DND-41 (cell line): ENCODE measurements at regions not wholly inside any gene's neighbourhood (a gene's known extent, or its start where the extent isn't known, plus 50 kb on each side); places are given as distances from the start of the nearest gene placed in this dataset.

ENCODE experiments used
- ATAC-seq: fragments of 200-7000 bp; cut with Tn5 transposase; 3 replicates; pipeline ENCODE4 v1.9.1; 2021; ENCODE audit warnings: low read depth; ENCODE audit not compliant: insufficient read depth
- DNase-seq: peaks from one replicate; pipeline ENCODE4 v3.0.0-alpha.2; 2020
- H2AFZ ChIP-seq: 2 replicates; pipeline ENCODE4 v1.6.0; 2012; ENCODE audit warnings: low read depth, low read length
- H3K27ac ChIP-seq: 2 replicates; pipeline ENCODE4 v1.5.1; 2012; ENCODE audit warnings: low read length, inconsistent platforms
- H3K27me3 ChIP-seq: fragments of 200-600 bp; sonication (generic); 2 replicates; pipeline ENCODE4 v1.6.0; 2012; ENCODE audit warnings: low read length, mild to moderate bottlenecking, inconsistent platforms; ENCODE audit not compliant: insufficient read depth, poor library complexity
- H3K36me3 ChIP-seq: 2 replicates; pipeline ENCODE4 v1.5.1; 2012; ENCODE audit warnings: low read length, inconsistent platforms; ENCODE audit not compliant: insufficient read depth
- H3K4me1 ChIP-seq: 2 replicates; pipeline ENCODE4 v1.5.1; 2012; ENCODE audit warnings: mild to moderate bottlenecking, low read length; ENCODE audit not compliant: insufficient read depth
- H3K4me2 ChIP-seq: 2 replicates; pipeline ENCODE4 v1.6.0; 2012; ENCODE audit warnings: mild to moderate bottlenecking, moderate library complexity, low read length, inconsistent platforms; ENCODE audit not compliant: insufficient read depth
- H3K4me3 ChIP-seq, 2 experiments: fragments of 200-600 bp in 1 of 2; shearing (Covaris generic) in 1 of 2; 2 replicates each; pipeline ENCODE4 v1.5.1; 2012 to 2016; ENCODE audit warnings: inconsistent platforms in 2 of 2, low read length in 2 of 2, mild to moderate bottlenecking in 2 of 2, low read depth in 1 of 2, moderate library complexity in 1 of 2
- H3K79me2 ChIP-seq: 2 replicates; pipeline ENCODE4 v1.6.0; 2012; ENCODE audit warnings: low read length, inconsistent platforms; ENCODE audit not compliant: insufficient read depth
- H3K9ac ChIP-seq: 2 replicates; pipeline ENCODE4 v1.6.0; 2012; ENCODE audit warnings: low read depth, mild to moderate bottlenecking, inconsistent platforms, low read length, moderate library complexity
- H3K9me3 ChIP-seq: 2 replicates; pipeline ENCODE4 v1.5.1; 2012; ENCODE audit warnings: low read length, moderate library complexity, mild to moderate bottlenecking, inconsistent platforms; ENCODE audit not compliant: insufficient read depth, severe bottlenecking
- H4K20me1 ChIP-seq: 2 replicates; pipeline ENCODE4 v1.6.0; 2012; ENCODE audit warnings: low read length; ENCODE audit not compliant: insufficient read depth
- EZH2 ChIP-seq: IDR thresholded peaks from 3 replicates; pipeline ENCODE4 v1.6.1; 2012; ENCODE audit warnings: borderline replicate concordance, low read depth, mild to moderate bottlenecking, moderate library complexity, low read length, inconsistent platforms; ENCODE audit not compliant: severe bottlenecking
- TF ChIP-seq, protein P1 (sequence below): IDR thresholded peaks from 2 replicates; pipeline ENCODE4 v1.5.1; 2012; ENCODE audit warnings: borderline replicate concordance, low read length, moderate library complexity, mild to moderate bottlenecking; ENCODE audit not compliant: poor library complexity, severe bottlenecking; ENCODE audit errors: extremely low read depth

DNA sequence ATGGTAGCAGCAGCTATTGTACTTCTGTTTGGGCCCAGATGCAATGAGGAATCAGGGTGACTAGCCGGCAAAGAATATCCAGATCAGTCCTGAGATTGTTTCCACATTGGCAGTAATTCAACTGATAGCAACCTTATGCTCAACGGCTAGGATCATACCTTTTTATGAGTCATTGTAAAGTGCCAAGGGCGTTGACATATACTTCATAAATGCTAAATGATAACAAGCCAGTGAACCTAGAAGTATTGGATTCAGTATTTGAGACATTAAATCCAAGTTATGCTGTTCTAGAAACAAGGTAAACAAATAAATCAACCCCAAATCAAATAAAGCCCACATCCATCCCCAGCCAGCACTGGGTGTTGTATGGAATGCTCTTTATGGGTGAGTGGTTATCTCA, 207.1 kb upstream of the ZFHX3 start:
- no peaks in the 10 kb centered on the region for H3K79me2 ChIP-seq
- H2AFZ ChIP-seq = no peak overlapping the region
- H3K27me3 ChIP-seq = no peaks in the 10 kb centered on the region
- DNase-seq = no peak
- H3K4me2 ChIP-seq = no peak overlapping the region
- H3K4me3 ChIP-seq = no peak overlapping the region
- H3K27ac ChIP-seq = no peak overlapping the region
- H3K36me3 ChIP-seq = no peaks in the 10 kb centered on the region
- H3K9ac ChIP-seq = no peak overlapping the region
- no peak for ATAC-seq
- no peaks in the 10 kb centered on the region for H4K20me1 ChIP-seq
- H3K9me3 ChIP-seq = no peaks in the 10 kb centered on the region
- TF ChIP-seq EZH2 = no peak
- TF ChIP-seq, protein P1, sequence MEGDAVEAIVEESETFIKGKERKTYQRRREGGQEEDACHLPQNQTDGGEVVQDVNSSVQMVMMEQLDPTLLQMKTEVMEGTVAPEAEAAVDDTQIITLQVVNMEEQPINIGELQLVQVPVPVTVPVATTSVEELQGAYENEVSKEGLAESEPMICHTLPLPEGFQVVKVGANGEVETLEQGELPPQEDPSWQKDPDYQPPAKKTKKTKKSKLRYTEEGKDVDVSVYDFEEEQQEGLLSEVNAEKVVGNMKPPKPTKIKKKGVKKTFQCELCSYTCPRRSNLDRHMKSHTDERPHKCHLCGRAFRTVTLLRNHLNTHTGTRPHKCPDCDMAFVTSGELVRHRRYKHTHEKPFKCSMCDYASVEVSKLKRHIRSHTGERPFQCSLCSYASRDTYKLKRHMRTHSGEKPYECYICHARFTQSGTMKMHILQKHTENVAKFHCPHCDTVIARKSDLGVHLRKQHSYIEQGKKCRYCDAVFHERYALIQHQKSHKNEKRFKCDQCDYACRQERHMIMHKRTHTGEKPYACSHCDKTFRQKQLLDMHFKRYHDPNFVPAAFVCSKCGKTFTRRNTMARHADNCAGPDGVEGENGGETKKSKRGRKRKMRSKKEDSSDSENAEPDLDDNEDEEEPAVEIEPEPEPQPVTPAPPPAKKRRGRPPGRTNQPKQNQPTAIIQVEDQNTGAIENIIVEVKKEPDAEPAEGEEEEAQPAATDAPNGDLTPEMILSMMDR = no peak
- no peaks in the 10 kb centered on the region for H3K4me1 ChIP-seq

DNA sequence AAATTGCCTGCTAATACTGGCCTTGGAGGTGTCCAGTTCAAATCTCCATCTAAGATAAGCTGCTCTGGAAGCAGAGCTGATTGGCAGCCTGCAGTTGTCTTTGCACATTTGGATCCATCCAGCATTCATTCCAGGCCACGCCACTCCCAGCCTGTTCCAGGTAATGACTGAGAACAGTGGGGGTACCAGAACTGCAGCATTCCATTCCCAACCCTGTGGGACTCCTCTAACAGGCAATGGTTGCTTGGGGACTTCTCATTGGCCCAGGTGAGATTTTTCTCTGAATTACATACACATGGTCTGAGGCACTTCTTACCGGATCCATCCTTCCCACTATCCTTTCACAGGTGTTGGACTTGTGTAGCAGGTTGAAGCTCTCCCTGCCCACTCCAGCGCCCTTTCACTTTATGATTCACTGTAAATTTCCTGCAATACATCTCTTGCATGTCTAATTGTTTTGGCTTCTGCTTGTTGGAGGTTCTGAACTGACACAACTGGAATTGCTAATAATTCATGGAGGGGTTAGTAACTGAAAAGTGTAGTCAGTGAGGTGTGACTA, 206.1 kb upstream of the ZFHX3 start:
- H3K36me3 ChIP-seq = no peaks in the 10 kb centered on the region
- H3K79me2 ChIP-seq = no peaks in the 10 kb centered on the region
- no peaks in the 10 kb centered on the region for H3K4me1 ChIP-seq
- no peak for DNase-seq
- H3K4me2 ChIP-seq = no peak overlapping the region
- H3K9ac ChIP-seq = no peak overlapping the region
- no peaks in the 10 kb centered on the region for H3K9me3 ChIP-seq
- no peaks in the 10 kb centered on the region for H3K27me3 ChIP-seq
- no peak for ATAC-seq
- H2AFZ ChIP-seq = no peak overlapping the region
- no peak for TF ChIP-seq EZH2
- no peak overlapping the region for H3K4me3 ChIP-seq
- no peaks in the 10 kb centered on the region for H4K20me1 ChIP-seq
- H3K27ac ChIP-seq = no peak overlapping the region

DNA sequence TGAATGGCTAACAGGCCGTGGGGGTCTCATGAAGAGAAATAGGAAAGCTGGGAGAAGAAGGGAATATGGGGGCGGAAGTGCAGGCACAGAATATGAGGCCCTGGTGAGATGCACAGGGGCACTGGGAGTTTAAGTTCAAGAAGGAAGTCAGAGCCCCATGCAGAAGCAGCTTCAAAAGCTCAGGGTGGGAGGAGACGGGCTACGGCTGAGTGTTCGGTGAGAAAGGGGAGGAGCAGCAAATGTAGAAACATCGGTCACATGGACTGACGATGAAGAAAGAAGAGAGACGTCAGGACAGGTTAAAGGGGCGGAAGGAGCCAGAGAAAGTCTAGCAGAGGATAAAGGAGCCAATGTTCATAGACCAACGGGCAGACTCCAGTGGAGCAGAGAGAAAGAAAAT, 204.5 kb upstream of the ZFHX3 start:
- H3K4me1 ChIP-seq = no peaks in the 10 kb centered on the region
- no peak overlapping the region for H3K9ac ChIP-seq
- no peak overlapping the region for H3K4me3 ChIP-seq
- no peaks in the 10 kb centered on the region for H3K9me3 ChIP-seq
- ATAC-seq (no peak), DNase-seq (no peak)
- no peak overlapping the region for H3K4me2 ChIP-seq
- no peaks in the 10 kb centered on the region for H3K79me2 ChIP-seq
- no peaks in the 10 kb centered on the region for H4K20me1 ChIP-seq
- TF ChIP-seq, protein P1 = no peak
- TF ChIP-seq EZH2 = no peak
- H3K36me3 ChIP-seq = no peaks in the 10 kb centered on the region
- H3K27ac ChIP-seq = no peak overlapping the region
- H2AFZ ChIP-seq = no peak overlapping the region
- no peaks in the 10 kb centered on the region for H3K27me3 ChIP-seq

DNA sequence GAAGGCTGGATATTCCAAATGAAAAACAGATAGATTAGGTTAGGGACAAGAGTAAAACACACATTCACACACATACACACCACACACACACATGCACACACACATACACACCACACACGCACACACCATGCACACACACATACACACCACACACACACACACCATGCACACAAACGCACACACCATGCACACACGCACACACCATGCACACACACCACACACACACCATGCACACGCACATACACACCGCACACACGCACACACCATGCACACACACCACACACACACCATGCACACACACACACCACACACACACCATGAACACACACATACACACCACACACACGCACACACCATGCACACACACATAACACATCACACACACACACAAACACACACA, 203.7 kb upstream of the ZFHX3 start:
- DNase-seq (no peak), ATAC-seq (no peak)
- H3K9me3 ChIP-seq = no peaks in the 10 kb centered on the region
- H2AFZ ChIP-seq = no peak overlapping the region
- H3K36me3 ChIP-seq = no peaks in the 10 kb centered on the region
- H3K4me3 ChIP-seq = no peak overlapping the region
- no peak for TF ChIP-seq EZH2
- TF ChIP-seq, protein P1 = no peak
- no peaks in the 10 kb centered on the region for H3K79me2 ChIP-seq
- H3K27ac ChIP-seq = no peak overlapping the region
- H3K9ac ChIP-seq = no peak overlapping the region
- no peaks in the 10 kb centered on the region for H3K4me1 ChIP-seq
- no peaks in the 10 kb centered on the region for H3K27me3 ChIP-seq
- H3K4me2 ChIP-seq = no peak overlapping the region
- no peaks in the 10 kb centered on the region for H4K20me1 ChIP-seq
